HK-2 (cell line): ENCODE measurements at regions not wholly inside any gene's neighbourhood (a gene's known extent, or its start where the extent isn't known, plus 50 kb on each side); places are given as distances from the start of the nearest gene placed in this dataset.
"Not testable (repeated sequence)": the region's sequence is repeated elsewhere in the genome, so short reads cannot be mapped to it uniquely, and the experiment has no call there.

Experiments
- DNase-seq: peaks from one replicate; pipeline ENCODE4 v3.0.0-alpha.2; 2018; ENCODE audit not compliant: unreplicated experiment

DNA sequence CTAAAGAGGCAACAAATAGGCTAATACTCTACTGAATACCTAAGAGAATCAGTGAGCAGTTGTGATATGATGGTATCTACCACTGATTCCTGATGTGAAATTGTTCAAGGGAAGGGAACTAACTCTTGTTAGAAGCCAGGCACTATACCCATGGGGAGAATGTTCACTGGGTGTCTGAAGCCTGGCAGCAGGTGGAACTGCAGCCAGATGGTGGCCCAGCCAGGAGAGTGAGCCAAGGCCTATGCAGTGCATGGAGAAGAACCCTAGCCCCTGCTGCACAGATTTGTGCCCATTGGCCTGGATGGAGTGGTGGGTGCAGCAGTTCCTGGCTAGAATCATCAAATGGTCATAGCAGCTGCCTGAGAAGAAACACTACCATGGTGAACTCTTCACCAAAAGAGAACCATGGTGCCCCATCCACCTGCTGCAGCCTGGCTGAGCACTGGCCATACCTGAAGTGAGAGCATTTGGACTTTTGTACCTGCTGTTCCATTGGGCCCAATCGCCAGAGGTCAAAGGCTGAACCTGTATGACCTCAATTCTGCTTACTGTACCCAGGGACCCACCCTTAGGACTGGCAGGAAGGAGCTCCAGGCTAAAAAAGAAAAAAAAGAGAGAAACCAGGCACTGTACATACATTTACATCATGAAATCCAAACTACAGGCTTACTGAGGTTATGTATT is 118.8 kb upstream of the IVNS1ABP start:
- DNase-seq = no peak

GRCh38 chr1:185434721-185435120 is 117.7 kb upstream of the IVNS1ABP start:
- DNase-seq = no peak

DNA sequence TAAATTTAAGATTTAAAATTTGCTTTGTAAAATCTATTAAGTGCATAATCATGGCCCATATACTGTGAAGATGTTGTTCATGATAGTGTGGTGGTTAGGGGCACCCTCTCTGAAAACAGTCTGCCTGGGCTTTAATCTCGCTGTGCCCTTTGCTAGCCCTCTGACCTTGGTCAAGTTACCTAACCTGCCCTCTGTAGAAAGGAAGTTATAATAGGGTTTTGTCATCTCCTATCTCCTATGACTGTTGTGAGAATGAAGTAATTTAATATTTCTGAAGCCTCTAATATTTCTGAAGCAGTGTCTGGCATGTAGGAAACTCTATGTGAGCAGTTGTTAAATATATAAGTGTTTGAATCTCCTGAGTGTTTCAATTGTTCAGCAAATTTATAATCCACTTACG is 116.6 kb upstream of the IVNS1ABP start:
- DNase-seq = no peak

DNA sequence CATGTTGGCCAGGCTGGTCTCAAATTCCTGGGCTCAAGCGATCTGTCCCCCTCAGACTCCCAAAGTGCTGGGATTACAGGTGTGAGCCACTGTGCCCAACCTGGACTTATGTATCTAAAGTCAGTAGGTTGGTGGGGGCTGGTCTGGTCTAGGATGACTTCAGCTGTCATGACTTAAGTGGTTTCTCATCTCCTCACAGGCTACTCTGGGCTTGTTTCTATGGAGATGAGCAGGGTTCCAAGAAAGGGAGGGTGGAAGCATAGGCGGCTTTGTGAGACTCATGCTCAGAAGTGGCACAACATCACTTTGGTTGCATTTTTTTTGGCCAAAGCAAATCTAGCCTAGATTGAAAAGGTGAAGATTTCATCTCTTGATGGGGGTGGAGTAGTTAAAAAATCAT is 115.9 kb upstream of the IVNS1ABP start:
- no peak for DNase-seq

GRCh38 chr1:185431612-185432011 is 114.6 kb upstream of the IVNS1ABP start:
- no peak for DNase-seq

DNA sequence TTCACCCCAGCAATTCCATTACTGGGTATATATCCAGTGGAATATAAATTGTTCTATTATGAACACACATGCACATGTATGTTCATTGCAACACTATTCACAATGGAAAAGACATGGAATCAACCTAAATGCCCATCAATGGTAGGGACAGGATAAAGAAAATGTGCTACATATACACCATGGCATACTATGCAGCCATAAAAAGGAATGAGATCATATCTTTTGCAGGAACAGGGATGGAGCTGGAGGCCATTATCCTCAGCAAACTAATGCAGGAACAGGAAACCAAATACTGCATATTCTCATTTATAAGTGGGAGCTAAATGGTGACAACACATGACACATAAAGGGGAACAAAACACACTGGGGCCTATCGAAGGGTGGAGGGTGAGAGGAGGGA is 112.6 kb upstream of the IVNS1ABP start:
- DNase-seq = not testable (repeated sequence)

DNA sequence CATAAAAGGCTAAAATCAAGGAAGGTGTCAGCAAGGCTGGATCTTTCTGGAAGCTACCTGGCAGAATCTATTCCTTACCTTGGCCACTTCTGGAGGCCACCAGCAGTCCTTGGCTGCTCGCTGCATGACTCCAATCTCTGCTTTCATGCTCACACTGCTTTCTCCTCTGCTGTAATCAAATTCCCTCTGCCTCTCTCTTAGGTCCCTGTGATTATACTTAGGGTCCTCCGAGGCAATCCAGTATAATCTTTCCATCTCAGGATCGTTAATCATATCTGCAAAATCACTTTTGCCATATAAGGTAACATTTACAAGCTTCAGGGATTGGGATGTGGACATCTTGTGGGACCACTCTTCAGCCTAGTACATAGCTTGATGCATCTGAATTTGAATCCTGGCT is 110.7 kb upstream of the IVNS1ABP start:
- DNase-seq = no peak

- DNase-seq = no peak
Measured at GRCh38 chr1:185427264-185427663, 110.2 kb upstream of the IVNS1ABP start.

DNA sequence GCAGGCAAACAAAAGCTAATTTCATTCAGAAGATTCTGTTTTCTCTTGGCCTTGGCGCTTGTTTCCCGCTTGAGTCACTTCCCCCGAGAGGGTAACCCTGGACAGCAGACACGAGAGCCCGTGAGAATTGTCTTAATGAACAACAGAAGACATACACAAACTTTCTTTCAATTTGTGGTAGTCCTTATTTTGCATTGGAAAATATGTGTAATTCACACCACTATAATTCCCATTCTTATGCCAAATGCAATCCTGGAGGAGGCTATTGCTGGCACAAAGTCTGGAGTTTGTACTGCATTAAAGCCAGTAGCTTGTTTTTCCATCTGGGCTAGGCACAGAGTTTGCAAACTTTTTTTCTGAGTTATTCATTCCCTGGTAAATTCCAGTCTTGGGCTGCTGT is 109.8 kb upstream of the IVNS1ABP start:
- DNase-seq = no peak

DNA sequence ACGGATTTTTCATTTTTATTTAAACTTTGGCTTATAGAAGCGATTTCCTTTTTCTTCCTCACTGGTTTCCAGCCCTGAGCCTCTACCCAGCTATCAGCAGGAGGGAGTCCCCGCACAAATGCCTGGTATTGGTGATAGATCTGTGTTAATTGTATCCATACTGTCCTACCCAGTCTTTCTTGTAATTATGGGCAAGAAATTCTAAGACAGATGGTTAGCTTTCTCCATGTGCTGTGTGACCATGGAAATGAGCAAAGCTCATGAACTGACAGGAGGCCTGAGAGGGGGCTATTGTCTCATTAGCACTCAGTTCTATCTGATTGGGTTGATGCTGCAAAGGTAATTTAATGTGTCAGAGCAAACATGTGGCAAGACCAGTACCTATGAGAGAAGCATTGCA is 108.1 kb upstream of the IVNS1ABP start:
- no peak for DNase-seq

DNA sequence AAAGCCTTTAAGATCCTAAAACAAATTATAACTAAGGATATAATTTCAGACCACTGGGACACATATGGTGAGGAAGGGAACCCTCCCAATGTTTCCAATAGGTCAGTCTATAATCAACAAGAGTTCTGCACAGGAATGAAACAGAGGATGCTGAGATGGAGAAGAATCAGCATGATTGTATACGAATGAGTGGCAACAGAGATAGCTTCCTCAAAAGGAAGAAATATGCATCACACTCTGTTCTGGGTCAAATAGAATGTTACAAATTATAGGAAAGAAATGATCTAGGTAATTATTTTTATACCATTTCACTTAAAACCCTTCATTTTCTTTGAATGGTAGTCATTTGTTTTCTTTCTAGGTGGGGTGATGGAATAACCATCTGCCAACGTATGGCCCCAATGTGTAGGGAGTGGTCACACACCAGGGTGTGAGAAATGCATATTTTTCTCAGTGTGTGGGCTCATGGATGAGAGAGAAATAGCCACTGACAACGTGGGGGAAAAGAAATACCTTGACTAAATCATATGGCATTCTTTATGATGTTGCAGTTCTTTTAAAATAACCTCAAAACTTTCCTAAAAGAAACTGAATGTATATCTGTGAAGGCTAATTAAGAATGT is 104.6 kb upstream of the IVNS1ABP start:
- DNase-seq = no peak

- no peak for DNase-seq
Measured at GRCh38 chr1:185420588-185421081, 103.6 kb upstream of the IVNS1ABP start.

GRCh38 chr1:185419718-185420117 is 102.7 kb upstream of the IVNS1ABP start:
- no peak for DNase-seq

DNA sequence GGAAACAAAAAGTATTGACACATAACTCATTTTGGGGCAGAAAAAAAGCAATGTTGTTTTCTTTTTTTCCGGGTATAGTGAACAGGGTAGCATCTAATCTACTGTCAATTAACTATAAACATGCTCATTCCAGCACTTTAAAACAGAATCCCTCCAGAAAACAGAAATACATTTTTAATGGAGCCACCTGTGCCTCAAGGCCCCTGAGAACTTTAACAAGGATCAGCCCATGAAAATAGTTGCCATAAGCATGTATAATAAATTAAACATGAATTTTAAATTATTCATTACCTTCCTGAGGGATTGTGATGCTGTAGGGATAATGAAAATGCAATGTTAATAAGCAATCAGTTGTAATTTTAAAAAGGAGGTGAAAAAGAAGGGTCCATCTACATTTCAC is 101.4 kb upstream of the IVNS1ABP start:
- no peak for DNase-seq

GRCh38 chr1:185412385-185413087 is 95.5 kb upstream of the IVNS1ABP start:
- DNase-seq = no peak

DNA sequence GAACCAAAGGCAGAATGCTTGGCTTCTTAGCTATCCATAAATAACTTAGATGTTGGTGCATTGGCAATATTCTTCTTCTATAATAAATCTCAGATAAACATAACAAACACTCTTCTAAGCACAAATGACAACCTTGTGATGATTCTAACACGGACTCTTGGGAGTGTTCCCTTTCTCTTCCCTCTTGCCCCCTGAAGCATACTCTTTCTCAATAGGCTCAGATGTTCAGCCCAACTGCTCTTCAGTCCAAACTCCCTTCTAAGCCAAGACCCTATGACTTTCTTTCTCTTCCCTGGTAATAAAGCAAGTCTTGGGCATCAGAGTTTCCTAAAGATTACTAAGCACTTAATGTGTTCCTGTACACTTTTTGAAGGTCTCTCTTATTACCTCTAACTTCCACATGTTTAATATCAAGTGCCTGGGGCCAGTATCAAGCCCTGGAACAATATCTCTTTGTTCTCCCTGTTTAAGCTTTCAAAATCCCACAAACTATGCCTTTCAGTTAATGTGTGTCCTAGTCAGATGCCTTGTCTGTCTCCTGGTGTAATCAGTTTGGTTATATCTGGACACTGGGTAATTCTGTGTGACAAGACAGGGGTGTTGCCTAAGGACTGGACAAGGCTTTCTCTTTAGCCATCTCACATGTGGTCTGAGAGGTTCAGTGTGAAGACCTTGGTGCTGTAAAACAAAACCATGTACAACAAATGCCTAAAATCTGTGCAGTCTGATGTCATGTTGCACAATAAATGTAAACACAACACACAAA is 92.9 kb upstream of the IVNS1ABP start:
- no peak for DNase-seq

DNA sequence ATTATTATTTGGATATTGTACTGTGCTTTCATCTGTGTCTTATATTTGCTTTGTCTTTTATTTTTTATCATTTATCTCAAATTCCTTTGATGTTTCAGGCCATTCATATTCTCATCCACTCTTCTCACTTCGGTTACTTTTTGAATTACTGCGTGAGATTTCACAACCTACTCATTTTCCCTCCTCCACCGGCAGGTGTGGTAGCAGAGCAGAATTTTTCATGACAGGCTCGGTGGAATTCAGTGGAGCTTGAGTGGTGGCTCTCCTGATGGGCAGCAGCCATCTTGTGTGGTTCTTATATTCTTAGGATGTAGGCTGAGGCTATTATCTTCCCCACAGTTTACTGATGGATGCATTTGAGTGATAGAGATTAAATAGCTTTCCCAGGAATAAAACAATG is 92.3 kb upstream of the IVNS1ABP start:
- no peak for DNase-seq

- DNase-seq = no peak
Measured at GRCh38 chr1:185408700-185409270, 91.7 kb upstream of the IVNS1ABP start.

GRCh38 chr1:185406691-185407009 is 89.6 kb upstream of the IVNS1ABP start:
- no peak for DNase-seq

- DNase-seq = no peak
Measured at GRCh38 chr1:185406006-185406690, 89.1 kb upstream of the IVNS1ABP start.

DNA sequence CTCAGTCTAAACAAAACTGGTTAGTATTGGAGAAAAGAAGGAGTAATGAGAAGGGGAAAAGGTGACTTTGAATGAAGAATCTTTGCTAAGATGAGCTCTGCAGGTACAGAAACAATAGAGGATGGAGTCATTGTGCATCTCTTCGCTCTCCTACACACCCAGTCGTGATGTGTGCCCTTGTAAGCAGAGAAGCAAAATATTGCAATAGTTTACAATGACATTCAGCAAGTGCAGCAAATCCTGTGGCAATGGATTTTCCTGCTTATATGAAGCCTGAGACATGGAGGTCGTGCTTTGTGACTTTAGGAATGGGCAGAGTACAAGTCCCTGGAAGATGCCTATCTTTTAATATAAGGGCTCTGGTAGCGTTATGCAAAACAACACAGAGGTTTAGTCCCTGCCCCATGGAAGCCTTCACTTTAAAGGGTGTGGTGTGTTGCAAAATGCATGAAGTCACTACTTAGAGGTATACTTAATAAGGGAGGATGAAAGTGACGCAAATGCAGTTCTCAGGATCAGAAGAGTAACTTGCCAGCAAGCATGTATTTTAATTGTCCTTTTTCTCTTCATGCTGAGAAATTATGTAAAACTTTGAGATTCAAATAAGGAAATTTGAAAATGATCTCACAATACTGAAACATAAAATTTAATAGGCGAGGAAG is 88.0 kb upstream of the IVNS1ABP start:
- no peak for DNase-seq
